ENCODE measurements at regions not wholly inside any gene's neighbourhood (a gene's known extent, or its start where the extent isn't known, plus 50 kb on each side); places are given as distances from the start of the nearest gene placed in this dataset.

DNA sequence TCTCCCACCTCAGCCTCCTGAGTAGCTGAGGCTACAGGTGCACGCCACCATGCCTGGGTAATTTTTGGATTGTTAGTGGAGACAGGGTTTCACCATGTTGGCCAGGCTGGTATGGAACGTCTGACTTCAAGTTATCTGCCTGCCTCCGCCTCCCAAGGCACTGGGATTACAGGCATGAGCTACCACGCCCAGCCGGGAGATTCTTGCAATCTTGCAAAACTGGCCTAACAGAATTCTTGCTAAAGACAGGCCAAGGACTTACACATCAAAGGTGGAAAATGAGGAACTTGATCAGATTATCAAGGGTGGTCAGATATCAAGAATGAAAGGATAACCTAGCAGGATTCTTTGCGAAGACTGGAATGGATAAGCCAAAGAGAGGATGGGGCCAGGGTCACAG lies 98.3 kb upstream of the TIAM1 start:
- H3K36me3 ChIP-seq (ENCODE audit: control insufficient read depth in 4 of 4, insufficient read depth in 4 of 4, low read length in 4 of 4) = peaks cover 0 to 4% (median 1%) of the 10 kb centered on the region in 4 donors
- peaks cover 0 to 9% (median 7%) of the 10 kb centered on the region in 4 donors for H3K9me3 ChIP-seq (ENCODE audit: control insufficient read depth in 4 of 4, insufficient read depth in 3 of 4, low read length in 3 of 4)
- H3K9ac ChIP-seq (ENCODE audit: insufficient read depth in 1 of 2, low read length in 2 of 2) = no peak overlapping the region
- no peaks in the 10 kb centered on the region for H3K27me3 ChIP-seq (ENCODE audit: control insufficient read depth in 3 of 3, insufficient read depth in 3 of 3, low read length in 2 of 3)
- ATAC-seq (ENCODE audit: insufficient read depth, low FRiP score) (no peak), DNase-seq (no peak)
- TF ChIP-seq, protein P1, sequence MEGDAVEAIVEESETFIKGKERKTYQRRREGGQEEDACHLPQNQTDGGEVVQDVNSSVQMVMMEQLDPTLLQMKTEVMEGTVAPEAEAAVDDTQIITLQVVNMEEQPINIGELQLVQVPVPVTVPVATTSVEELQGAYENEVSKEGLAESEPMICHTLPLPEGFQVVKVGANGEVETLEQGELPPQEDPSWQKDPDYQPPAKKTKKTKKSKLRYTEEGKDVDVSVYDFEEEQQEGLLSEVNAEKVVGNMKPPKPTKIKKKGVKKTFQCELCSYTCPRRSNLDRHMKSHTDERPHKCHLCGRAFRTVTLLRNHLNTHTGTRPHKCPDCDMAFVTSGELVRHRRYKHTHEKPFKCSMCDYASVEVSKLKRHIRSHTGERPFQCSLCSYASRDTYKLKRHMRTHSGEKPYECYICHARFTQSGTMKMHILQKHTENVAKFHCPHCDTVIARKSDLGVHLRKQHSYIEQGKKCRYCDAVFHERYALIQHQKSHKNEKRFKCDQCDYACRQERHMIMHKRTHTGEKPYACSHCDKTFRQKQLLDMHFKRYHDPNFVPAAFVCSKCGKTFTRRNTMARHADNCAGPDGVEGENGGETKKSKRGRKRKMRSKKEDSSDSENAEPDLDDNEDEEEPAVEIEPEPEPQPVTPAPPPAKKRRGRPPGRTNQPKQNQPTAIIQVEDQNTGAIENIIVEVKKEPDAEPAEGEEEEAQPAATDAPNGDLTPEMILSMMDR (IDR thresholded peaks at IDR 0.05; ENCODE audit: control extremely low read depth, extremely low read depth) = no peak
- peaks cover 0 to 17% (median 0%) of the 10 kb centered on the region in 5 donors for H3K4me1 ChIP-seq (ENCODE audit: control insufficient read depth in 5 of 5, insufficient read depth in 5 of 5, low read length in 5 of 5)
- no peak overlapping the region for H3K27ac ChIP-seq (ENCODE audit: low read depth in 1 of 2, low read length in 1 of 2)
- H3K4me3 ChIP-seq = no peak overlapping the region
- WGBS, 2 donors = 55 to 63% methylated on average over 6 of the region's 6 CpGs

DNA sequence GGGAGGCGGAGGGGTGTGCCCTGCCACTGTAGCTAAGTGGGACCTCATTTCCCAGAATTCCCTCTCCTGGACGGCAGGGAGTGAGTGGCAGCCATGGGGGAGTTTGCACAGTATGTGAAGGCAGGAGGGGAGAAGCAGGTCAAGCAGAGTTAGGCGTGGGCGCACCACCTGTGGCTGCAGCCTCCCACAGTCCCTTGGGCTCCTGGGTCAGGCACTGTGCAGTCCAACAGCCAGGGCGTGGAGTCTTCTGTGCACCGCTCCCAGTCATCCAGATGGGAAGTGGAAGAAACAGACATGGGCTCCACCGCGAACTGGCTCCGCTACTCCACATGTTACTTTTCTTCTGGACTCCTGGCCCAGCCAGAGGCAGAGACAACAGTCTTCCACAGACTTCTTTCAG lies 85.4 kb upstream of the TIAM1 start:
- Histone ChIP-seq H3K4me1 (ENCODE audit: control insufficient read depth in 5 of 5, insufficient read depth in 5 of 5, low read length in 5 of 5) (peaks cover 0 to 8% (median 0%) of the 10 kb centered on the region in 5 donors), H3K4me3 (no peak overlapping the region), H3K9ac (ENCODE audit: insufficient read depth in 1 of 2, low read length in 2 of 2) (no peak overlapping the region), H3K9me3 (ENCODE audit: control insufficient read depth in 4 of 4, insufficient read depth in 3 of 4, low read length in 3 of 4) (peaks cover 0 to 1% (median 0%) of the 10 kb centered on the region in 4 donors), H3K36me3 (ENCODE audit: control insufficient read depth in 4 of 4, insufficient read depth in 4 of 4, low read length in 4 of 4) (no peaks in the 10 kb centered on the region), H3K27ac (ENCODE audit: low read depth in 1 of 2, low read length in 1 of 2) (no peak overlapping the region), H3K27me3 (ENCODE audit: control insufficient read depth in 3 of 3, insufficient read depth in 3 of 3, low read length in 2 of 3) (no peaks in the 10 kb centered on the region)
- ATAC-seq (ENCODE audit: insufficient read depth, low FRiP score) (no peak), DNase-seq (no peak)
- WGBS, 2 donors = 93 to 97% methylated on average over 9 of the region's 9 CpGs
- TF ChIP-seq, protein P1 (IDR thresholded peaks at IDR 0.05; ENCODE audit: control extremely low read depth, extremely low read depth) = no peak

DNA sequence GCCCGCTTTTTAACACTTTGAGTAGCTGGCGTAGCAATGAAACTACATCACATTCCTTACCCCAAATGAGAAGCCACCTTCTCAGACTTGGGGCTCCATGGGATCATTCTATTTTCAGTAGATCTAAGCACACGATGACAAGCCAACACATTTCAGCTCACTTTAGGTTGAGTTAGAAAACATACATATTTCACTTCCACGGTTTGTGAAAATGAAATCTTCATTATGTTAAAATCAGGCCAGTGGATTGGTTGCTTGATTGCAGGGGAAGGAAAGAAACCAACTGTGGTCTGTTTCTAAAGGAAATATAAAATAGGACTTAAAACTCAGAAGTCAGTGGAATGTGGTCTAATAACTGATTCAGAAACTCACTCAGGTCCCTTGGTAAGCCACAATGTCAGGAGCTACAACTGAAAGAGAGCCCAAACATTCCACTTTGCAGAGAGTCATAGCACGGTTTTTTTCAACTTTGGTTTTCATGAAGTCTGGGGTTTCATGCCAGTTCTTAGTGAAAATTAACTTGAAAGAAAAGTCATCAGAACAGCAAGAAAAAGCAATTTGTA lies 82.3 kb upstream of the TIAM1 start:
- ATAC-seq (ENCODE audit: insufficient read depth, low FRiP score) = no peak
- Histone ChIP-seq H3K9me3 (ENCODE audit: control insufficient read depth in 4 of 4, insufficient read depth in 3 of 4, low read length in 3 of 4) (peaks cover 0 to 1% (median 0%) of the 10 kb centered on the region in 4 donors), H3K36me3 (ENCODE audit: control insufficient read depth in 4 of 4, insufficient read depth in 4 of 4, low read length in 4 of 4) (no peaks in the 10 kb centered on the region), H3K27ac (ENCODE audit: low read depth in 1 of 2, low read length in 1 of 2) (no peak overlapping the region), H3K9ac (ENCODE audit: insufficient read depth in 1 of 2, low read length in 2 of 2) (no peak overlapping the region), H3K4me1 (ENCODE audit: control insufficient read depth in 5 of 5, insufficient read depth in 5 of 5, low read length in 5 of 5) (peaks cover 0 to 12% (median 0%) of the 10 kb centered on the region in 5 donors), H3K27me3 (ENCODE audit: control insufficient read depth in 3 of 3, insufficient read depth in 3 of 3, low read length in 2 of 3) (no peaks in the 10 kb centered on the region), H3K4me3 (no peak overlapping the region)
- TF ChIP-seq, protein P1 (IDR thresholded peaks at IDR 0.05; ENCODE audit: control extremely low read depth, extremely low read depth) = no peak
- no peak for DNase-seq
- WGBS, 2 donors = 60 to 79% methylated on average over 5 of the region's 5 CpGs

DNA sequence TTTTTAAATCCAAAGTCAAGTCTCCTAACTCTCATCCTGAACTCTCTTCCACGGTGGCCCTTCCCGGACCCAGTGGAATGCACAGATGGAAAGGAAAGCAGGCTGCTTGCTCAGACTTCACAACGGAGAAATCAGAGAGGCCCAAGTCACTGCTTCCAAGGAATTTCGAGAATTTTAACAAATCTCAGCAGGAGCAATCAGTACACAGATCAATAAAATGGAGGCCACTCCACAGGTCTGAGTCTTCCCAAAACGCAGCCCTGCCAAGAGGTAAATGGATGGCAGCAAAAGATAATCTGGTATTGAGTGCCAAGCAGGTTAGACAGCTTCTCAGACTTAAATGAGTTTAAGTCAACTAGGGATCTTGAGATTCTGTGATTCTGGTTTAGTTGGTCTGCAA lies 81.1 kb upstream of the TIAM1 start:
- H3K4me3 ChIP-seq = no peak overlapping the region
- 62 to 82% methylated on average over 5 of the region's 5 CpGs for WGBS, 2 donors
- TF ChIP-seq, protein P1 (IDR thresholded peaks at IDR 0.05; ENCODE audit: control extremely low read depth, extremely low read depth) = no peak
- peaks cover 0 to 12% (median 0%) of the 10 kb centered on the region in 5 donors for H3K4me1 ChIP-seq (ENCODE audit: control insufficient read depth in 5 of 5, insufficient read depth in 5 of 5, low read length in 5 of 5)
- H3K9me3 ChIP-seq (ENCODE audit: control insufficient read depth in 4 of 4, insufficient read depth in 3 of 4, low read length in 3 of 4) = peaks cover 0 to 1% (median 0%) of the 10 kb centered on the region in 4 donors
- H3K27me3 ChIP-seq (ENCODE audit: control insufficient read depth in 3 of 3, insufficient read depth in 3 of 3, low read length in 2 of 3) = no peaks in the 10 kb centered on the region
- H3K27ac ChIP-seq (ENCODE audit: low read depth in 1 of 2, low read length in 1 of 2) = no peak overlapping the region
- no peak overlapping the region for H3K9ac ChIP-seq (ENCODE audit: insufficient read depth in 1 of 2, low read length in 2 of 2)
- no peak for DNase-seq
- ATAC-seq (ENCODE audit: insufficient read depth, low FRiP score) = no peak
- H3K36me3 ChIP-seq (ENCODE audit: control insufficient read depth in 4 of 4, insufficient read depth in 4 of 4, low read length in 4 of 4) = no peaks in the 10 kb centered on the region

Data from lung (tissue), 11 donors.